Activated CD8-positive, alpha-beta T cell treated with anti-CD3 and anti-CD28 coated beads for 36 hours (primary cell): ENCODE measurements at regions not wholly inside any gene's neighbourhood (a gene's known extent, or its start where the extent isn't known, plus 50 kb on each side); places are given as distances from the start of the nearest gene placed in this dataset.

Source experiments
- ATAC-seq: fragments of 200-7000 bp; cut with Tn5 transposase; one replicate; pipeline ENCODE4 v1.10.0; 2021; ENCODE audit warnings: mild to moderate bottlenecking, moderate library complexity
- CTCF ChIA-PET: fragments of 350-600 bp; sonication (Branson Sonifier 250); formaldehyde crosslinking; loops from one replicate; lab custom pipeline; 2021; ENCODE audit warnings: antibody characterized with exemption; lab: Charles Lee
- POLR2A ChIA-PET: fragments of 350-600 bp; sonication (Branson Sonifier 250); formaldehyde crosslinking; loops from one replicate; lab custom pipeline; 2021; ENCODE audit warnings: antibody characterized with exemption; lab: Charles Lee
- DNase-seq: peaks from one replicate; pipeline ENCODE4 v3.0.0-alpha.2; 2020
- H3K27ac Mint-ChIP-seq: one replicate; pipeline ENCODE4 v1.8.0; 2021; ENCODE audit warnings: mild to moderate bottlenecking, mixed read lengths
- H3K27me3 Mint-ChIP-seq: one replicate; pipeline ENCODE4 v1.8.0; 2021; ENCODE audit warnings: mixed read lengths
- H3K36me3 Mint-ChIP-seq: one replicate; pipeline ENCODE4 v1.8.0; 2021; ENCODE audit warnings: low read depth, mixed read lengths
- H3K4me1 Mint-ChIP-seq: one replicate; pipeline ENCODE4 v1.8.0; 2021; ENCODE audit warnings: low read depth, mixed read lengths
- H3K4me3 Mint-ChIP-seq: one replicate; pipeline ENCODE4 v1.8.0; 2021; ENCODE audit warnings: mild to moderate bottlenecking, moderate library complexity, mixed read lengths
- H3K9me3 Mint-ChIP-seq: one replicate; pipeline ENCODE4 v1.8.0; 2021; ENCODE audit warnings: mixed read lengths
- CTCF ChIP-seq: fragments of 200-600 bp; IDR thresholded peaks from one replicate; pipeline ENCODE4 v1.8.0; 2022; ENCODE audit warnings: antibody characterized with exemption, mild to moderate bottlenecking
- intact Hi-C: fragments of 100-400 bp; cut with micrococcal nuclease; formaldehyde crosslinking; loops from one replicate; pipeline ENCODE4 v1.10.0; 2022

GRCh38 chr2:176566961-176567360 is 297.7 kb downstream of the MTX2 start:
- intact Hi-C loops, result no loop called here
- Mint-ChIP-seq H3K4me3 (no peak overlapping the region), H3K4me1 (no peaks in the 10 kb centered on the region), H3K27ac (no peak overlapping the region), H3K27me3 (peaks cover 39% of the 10 kb centered on the region), H3K9me3 (no peaks in the 10 kb centered on the region), H3K36me3 (no peaks in the 10 kb centered on the region)
- POLR2A ChIA-PET, result interaction anchor here (1.5 kb wide), 1 partner anchor 9 kb away, joined by 3 read pairs; no protein-coding TSS in a partner anchor
- DNase-seq (no peak), ATAC-seq (no peak)
- CTCF ChIA-PET, result interaction anchor here (0.8 to 2.1 kb wide), 2 partner anchors 13 to 85 kb away, joined by 3 to 8 read pairs; no protein-coding TSS in a partner anchor
- no peak for TF ChIP-seq CTCF

GRCh38 chr2:176567361-176567760 is 298.1 kb downstream of the MTX2 start:
- H3K27me3 Mint-ChIP-seq, result peaks cover 39% of the 10 kb centered on the region
- no peak overlapping the region for H3K27ac Mint-ChIP-seq
- ChIA-PET CTCF (interaction anchor here (0.8 to 2.1 kb wide), 2 partner anchors 13 to 85 kb away, joined by 3 to 8 read pairs; no protein-coding TSS in a partner anchor), POLR2A (interaction anchor here (1.5 kb wide), 1 partner anchor 8 kb away, joined by 3 read pairs; no protein-coding TSS in a partner anchor)
- no peaks in the 10 kb centered on the region for H3K4me1 Mint-ChIP-seq
- no peaks in the 10 kb centered on the region for H3K36me3 Mint-ChIP-seq
- intact Hi-C loops, result no loop called here
- no peak for ATAC-seq
- no peak for DNase-seq
- no peak overlapping the region for H3K4me3 Mint-ChIP-seq
- no peaks in the 10 kb centered on the region for H3K9me3 Mint-ChIP-seq
- no peak for TF ChIP-seq CTCF

GRCh38 chr2:176569574-176569973 is 300.3 kb downstream of the MTX2 start:
- H3K36me3 Mint-ChIP-seq, result no peaks in the 10 kb centered on the region
- no peaks in the 10 kb centered on the region for H3K4me1 Mint-ChIP-seq
- TF ChIP-seq CTCF, result no peak
- POLR2A ChIA-PET, result no interaction called here
- no peak for ATAC-seq
- H3K27ac Mint-ChIP-seq, result no peak overlapping the region
- intact Hi-C loops, result no loop called here
- no peak overlapping the region for H3K4me3 Mint-ChIP-seq
- H3K27me3 Mint-ChIP-seq, result peaks cover 30% of the 10 kb centered on the region
- no peaks in the 10 kb centered on the region for H3K9me3 Mint-ChIP-seq
- DNase-seq, result no peak
- CTCF ChIA-PET, result interaction anchor here (3.0 kb wide), 1 partner anchor 15 kb away, joined by 11 read pairs; no protein-coding TSS in a partner anchor

GRCh38 chr2:176573612-176574483 is 304.6 kb downstream of the MTX2 start:
- no peak overlapping the region for H3K4me3 Mint-ChIP-seq
- H3K9me3 Mint-ChIP-seq, result no peaks in the 10 kb centered on the region
- DNase-seq (no peak), ATAC-seq (no peak)
- ChIA-PET CTCF (interaction anchor here (0.7 to 3.8 kb wide), 4 partner anchors 9 to 447 kb away, joined by 3 to 21 read pairs (median 4); no protein-coding TSS in a partner anchor), POLR2A (no interaction called here)
- H3K36me3 Mint-ChIP-seq, result no peaks in the 10 kb centered on the region
- H3K27me3 Mint-ChIP-seq, result peaks cover 24% of the 10 kb centered on the region
- intact Hi-C loops, result no loop called here
- no peak overlapping the region for H3K27ac Mint-ChIP-seq
- no peaks in the 10 kb centered on the region for H3K4me1 Mint-ChIP-seq
- no peak for TF ChIP-seq CTCF
